GM21367 (cell line): ENCODE measurements at regions not wholly inside any gene's neighbourhood (a gene's known extent, or its start where the extent isn't known, plus 50 kb on each side); places are given as distances from the start of the nearest gene placed in this dataset.

Source experiments
- ATAC-seq: cut with Tn5 transposase; IDR thresholded peaks from one replicate; pipeline ENCODE4 v1.9.1; 2021; ENCODE audit not compliant: unreplicated experiment

DNA sequence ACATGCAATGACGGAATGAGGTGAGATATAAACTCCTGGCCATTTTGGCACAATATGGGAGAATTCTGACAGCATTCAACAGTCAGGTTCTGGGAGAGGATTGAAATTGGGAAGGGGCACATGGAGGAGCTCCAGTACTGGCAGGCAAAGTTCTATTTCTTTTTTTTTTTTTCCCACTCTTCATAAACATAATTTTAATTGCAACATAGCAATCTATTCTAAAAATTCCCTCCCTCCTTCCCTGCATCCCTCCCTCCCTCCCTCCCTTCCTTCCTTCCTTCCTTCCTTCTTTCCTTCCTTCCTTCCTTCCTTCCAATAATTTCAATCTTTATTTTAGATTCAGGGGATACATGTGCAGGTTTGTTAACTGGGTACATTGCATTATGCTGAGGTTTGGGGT lies 93.2 kb downstream of the PTCSC3 start:
- no peak for ATAC-seq

DNA sequence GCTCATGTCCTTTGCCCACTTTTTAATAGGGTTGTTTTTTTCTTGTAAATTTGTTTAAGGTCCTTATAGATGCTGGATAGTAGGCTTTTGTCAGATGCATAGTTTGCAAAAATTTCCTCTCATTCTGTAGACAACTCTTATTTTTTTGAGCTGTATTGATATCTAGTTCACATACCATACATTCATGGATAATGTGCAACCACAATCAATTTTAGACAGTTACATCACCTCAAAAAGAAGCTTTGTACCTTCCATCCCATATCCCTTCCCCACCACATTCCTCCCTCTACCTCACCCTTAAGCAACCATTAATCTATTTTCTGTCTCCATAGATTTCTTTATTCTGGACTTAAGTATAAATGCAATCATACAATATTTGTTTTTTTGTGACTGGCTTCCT lies 98.4 kb downstream of the PTCSC3 start:
- ATAC-seq, result no peak

DNA sequence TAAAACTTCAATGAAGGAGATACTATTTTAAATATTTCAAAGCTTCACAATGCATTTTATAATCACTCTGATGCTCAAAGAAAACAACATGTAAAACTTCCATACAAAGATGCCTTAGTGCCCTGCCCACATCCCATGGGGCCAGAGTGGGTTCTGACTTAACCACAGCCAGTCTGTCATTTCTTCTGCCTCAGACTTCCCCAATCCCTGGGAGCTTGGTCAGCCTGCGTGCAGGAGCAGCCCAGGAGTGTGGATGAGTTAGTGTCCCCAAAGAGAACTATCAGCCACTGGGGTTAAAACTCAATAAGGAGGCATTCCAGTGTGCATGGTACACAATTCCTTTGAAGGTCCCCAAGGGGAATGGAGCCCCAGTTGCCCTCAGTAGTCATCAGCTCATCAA lies 100.3 kb downstream of the PTCSC3 start:
- no peak for ATAC-seq

DNA sequence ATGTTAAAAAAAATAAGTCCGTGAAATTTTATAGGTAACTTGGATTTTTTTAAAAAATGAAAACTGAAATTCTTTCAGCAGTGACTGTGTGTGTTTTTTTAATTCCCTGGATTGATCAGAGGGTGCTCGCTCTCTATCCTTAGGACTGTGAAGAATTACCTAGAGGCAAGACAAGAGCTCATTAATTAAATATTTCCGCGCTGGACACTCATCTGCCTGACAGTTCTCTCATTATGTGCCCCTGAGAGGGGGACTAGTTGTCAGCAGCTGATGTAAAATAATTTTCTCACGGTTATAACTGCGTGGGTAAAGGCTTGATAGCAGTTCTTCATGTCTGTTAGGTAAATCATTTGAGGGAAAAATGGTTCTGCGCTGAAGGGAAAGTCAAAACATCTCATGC lies 101.3 kb downstream of the PTCSC3 start:
- ATAC-seq, result no peak

DNA sequence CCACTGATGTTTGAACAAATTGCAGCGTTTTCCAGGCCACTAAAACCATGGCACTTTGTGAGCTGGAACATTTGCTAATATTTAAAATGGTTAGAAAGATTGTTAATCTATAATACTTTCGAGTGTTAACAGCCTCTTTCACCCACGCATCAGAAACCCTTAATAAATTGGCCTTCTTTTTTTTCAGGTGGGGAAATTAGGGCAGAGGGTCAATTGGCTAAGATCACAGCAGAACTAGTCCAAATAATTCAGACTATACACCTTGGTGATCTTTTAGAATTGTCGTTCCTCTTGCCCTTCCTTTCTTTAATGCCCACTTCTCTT lies 105.8 kb downstream of the PTCSC3 start:
- ATAC-seq, result no peak

DNA sequence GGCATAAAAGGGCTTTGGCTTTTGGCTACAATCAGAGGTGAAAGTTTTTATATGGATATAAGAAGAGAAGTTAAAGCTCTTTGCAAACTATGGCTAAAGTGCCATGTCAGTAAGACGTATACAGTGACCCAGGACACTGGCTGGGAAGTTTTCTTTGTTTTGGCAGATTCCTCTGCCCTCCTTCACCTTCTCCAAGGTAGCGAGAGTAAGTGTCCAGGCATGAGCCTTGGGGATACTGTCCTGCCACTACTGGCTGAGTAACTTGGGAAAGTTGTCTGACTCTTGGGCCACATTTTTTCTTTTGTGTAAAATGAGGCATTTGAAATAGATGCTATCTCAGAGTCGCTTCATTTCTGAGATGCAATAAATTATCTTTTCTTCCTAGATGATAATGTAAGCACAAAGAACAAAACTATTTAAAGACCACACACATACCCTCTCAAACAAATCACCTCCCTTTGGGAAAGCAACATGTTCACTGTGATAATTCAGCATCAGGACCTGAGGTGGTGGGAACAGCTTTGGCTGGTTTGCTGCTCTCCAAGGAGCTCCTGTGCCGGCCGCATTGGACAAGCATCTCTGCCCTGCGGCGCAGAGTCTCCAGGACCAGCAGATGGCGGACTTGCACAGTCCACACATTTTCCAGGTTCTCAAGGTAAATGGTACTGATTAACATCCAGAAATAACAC lies 106.3 kb downstream of the PTCSC3 start:
- no peak for ATAC-seq

DNA sequence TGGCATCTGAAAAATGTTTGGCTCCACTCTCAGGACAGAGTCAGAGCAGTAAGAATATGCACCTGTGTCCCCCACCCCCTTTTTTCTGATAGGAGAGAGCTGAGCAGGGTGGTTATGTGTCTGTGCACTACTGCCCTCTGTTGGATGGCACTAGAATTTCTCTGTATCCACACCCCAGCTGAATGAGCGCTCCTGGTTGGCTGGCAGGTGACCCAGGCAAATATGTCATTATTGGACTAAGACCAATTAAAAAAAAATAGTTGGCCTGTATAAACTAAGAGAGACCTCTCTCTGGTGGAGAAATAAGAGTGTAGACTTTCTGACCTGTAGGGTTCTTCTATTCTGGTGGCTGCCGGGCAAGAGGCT lies 107.0 kb downstream of the PTCSC3 start:
- ATAC-seq, result peak; percentile 67

DNA sequence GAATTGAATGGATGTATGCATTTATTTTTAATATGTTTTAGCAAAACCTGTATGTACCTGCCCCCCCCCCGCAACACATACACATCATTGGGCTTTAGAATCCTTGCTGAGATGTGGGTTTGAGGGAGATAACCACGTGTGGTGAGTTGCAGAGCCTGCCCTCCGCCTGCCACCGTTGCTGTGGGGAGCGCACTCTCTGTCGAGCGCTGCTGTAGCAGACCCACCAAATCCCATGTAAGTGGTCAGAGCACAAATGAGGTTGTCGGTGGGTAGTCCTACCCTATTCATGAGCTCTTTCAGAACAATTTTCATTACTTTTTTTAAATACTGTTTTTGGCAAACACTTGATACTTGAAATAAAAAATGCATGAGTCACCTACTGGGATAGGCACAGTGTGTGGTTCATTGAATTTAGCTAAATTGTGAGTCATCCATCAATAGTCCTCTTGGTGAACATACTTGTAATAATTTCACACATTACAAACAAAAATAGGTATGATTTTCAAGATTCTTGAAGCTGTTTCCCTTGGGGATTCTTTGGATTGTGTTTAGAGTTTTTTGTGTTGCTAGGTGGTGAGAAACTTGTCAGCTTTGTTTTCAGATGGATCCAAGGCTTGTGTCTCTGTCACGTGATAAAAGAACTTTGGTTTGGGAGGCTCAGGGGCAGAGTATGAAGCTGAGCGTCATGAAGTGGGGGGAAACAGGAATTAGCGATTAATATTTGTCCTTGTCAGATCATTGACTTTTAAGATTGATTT lies 107.6 kb downstream of the PTCSC3 start:
- no peak for ATAC-seq

DNA sequence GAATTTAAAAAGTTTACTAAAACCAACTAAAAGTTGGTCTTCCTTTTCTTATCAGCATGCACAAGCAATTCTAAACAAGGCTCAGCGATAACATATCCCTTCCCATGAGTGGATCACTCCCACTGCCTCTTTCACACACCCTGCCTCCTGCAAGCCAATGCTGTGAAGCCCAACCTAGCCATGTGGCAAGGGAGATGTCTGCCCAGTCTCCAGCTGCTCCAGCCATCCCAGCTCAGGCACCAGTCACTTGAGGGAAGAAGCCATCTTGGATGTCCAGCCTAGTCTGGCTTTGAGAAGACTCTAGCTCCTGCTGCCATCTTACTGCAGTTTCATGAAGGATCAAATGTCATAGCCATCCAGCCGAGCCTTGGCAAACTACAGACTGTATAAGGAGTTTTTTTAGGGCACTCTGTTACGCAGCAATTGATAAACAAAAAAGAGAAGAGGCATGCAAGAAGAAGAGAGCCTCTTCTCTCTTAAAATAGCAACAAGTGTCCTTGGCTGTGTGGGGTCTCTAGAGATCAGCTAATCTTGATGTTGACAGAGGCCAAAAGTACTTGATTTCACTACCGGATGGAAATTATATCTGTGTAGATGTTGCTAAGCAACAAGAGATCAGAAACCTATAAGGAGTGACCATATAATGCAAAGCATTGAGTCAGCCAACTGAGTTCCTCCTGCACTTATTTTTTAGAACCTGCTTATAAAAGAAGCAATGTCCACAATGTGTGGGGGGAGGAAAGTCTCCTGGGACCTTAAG lies 108.9 kb downstream of the PTCSC3 start:
- no peak for ATAC-seq

DNA sequence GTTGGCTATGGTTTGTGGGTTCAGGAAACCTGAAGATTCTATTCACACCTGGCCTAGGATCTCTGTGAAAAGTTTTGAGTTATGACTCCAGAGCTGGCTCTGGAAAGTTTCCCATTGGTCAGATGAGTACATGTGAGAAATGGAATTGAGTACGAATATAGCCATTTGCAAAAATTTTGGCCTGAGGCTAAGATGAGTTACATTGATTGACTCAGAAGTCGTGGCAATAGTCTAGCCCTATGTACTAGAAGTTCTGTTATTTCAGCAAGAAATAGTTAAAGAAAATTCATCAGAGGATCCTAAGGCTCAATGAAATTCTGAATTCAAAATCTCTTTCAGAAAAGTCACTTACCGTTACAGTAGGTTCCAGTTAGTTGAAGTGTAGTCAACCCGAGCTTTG lies 109.9 kb downstream of the PTCSC3 start:
- no peak for ATAC-seq

DNA sequence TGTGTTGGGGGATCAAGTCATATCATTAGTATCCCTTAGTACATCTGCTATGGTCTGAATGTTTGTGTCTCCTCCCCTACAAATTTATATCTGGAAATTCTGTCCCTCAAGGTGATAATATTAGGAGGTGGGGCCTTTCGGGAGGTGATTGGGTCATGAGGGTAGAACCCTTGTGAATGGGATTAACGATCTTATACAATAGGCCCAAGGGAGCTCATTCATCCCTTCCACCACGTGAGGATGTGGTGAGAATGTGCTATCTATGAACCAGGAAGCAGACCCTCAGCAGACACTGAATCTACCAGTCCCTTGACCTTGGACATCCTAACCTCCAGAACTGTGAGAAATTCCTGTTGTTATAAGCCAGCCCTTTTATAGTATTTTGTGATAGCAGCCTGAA lies 110.7 kb downstream of the PTCSC3 start:
- ATAC-seq, result no peak

DNA sequence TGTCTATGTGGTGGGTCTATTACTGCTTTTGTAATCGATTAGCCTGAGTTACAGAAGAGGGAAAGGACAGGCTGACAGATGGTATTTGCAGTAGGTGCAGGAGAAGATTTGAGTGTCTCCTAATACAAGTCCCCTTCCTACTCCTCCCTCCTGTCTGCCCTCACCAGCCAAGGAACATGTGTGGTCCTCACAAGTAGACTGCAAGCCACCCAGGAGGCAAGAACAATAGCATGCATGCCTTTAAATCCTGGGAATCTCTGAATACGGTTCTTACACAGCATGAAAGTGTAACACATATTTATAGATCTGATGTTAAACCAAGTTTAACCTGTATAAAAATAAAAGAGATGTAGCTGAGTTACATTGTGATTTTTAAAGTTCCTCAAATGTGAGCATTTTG lies 117.0 kb downstream of the PTCSC3 start:
- no peak for ATAC-seq

DNA sequence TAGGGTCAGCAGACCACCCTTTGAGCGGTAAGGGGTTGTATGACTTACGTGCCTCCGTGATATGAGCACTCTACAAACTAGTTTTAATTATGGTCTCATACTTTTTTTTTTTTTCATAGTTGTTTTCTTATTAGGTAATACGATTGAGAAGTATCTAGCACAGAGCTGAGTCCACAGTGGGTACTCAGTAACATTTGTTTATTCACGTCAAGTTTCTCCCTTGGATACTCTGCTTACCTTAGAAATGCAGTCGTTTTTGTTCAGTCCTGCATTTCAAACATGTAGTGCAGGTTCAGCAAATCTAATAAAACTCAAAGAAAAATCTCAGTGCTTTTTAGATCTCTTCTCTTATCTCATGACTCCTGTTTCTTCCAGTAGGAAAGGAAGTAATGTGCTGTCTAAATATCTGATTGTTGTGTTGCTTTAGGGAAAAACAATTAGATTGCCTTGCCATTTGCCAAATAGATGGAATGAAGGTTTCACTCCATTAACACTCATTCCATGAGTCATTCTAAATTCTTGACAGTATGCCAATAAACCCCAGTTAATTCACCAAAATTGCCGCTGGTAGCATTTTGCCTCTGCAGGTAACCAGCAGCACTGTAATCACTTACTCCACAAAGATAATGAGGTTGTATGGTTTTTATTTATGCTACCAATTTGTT lies 118.9 kb downstream of the PTCSC3 start:
- no peak for ATAC-seq

DNA sequence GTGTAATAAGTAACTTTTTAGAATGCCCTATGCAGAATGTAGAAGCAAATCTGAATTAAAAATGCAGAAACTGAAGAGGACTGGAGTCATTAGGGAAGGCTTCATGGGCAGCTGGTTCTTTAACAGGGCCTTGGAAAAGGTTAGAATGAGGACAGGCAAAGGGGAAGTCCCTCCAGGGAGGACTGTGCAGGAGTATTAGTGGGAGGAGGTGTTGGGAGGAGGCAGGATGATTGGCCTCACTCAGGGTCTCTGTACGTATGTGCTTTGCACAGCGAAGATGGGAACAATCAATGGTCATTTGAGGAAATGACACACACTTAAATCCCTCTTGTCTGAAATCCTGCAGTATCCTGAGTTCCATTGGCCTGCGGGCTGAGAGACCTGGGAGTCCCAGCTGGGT lies 119.7 kb downstream of the PTCSC3 start:
- ATAC-seq, result no peak

DNA sequence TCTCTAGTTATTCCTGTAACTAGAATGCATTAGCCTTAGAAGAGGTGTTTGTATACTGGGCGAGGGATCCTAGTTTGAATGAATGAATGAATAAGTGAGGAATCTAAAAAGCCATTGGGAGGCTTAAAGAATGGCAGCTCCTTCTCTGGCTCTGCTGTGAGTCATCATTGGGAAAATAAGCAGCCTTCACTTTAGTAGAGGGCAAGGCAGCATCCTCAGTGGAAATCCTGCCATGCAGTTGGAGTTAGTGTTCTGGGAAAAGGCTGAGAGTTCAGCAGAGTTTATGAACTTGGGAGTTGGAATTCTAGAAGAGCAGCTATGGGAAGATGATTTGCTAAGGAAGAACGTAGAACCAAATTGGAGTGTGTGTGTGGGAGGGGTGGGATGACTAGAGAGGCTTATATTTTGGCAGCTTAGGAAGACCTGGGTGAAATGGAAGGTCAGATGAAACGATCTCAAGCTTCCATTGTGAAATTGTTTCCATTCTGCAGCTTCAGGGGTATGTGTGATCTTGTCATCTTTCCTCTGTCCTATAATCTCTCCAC lies 120.8 kb downstream of the PTCSC3 start:
- ATAC-seq, result no peak

DNA sequence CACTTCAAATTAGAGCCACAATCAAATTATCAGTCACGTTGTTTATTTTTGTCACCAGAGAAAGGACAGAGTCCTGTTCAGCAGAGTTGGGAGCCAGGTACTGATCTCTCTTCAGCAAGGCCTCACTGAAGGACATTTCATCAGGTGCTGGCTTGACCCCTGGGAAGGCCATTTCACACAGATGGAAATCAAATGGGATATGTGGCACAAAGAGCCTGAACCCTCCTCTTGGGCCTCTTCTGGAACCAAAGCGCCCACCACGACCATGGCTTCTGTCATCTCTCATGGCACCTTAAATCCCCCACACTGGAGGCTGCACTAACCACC lies 121.5 kb downstream of the PTCSC3 start:
- ATAC-seq, result no peak

DNA sequence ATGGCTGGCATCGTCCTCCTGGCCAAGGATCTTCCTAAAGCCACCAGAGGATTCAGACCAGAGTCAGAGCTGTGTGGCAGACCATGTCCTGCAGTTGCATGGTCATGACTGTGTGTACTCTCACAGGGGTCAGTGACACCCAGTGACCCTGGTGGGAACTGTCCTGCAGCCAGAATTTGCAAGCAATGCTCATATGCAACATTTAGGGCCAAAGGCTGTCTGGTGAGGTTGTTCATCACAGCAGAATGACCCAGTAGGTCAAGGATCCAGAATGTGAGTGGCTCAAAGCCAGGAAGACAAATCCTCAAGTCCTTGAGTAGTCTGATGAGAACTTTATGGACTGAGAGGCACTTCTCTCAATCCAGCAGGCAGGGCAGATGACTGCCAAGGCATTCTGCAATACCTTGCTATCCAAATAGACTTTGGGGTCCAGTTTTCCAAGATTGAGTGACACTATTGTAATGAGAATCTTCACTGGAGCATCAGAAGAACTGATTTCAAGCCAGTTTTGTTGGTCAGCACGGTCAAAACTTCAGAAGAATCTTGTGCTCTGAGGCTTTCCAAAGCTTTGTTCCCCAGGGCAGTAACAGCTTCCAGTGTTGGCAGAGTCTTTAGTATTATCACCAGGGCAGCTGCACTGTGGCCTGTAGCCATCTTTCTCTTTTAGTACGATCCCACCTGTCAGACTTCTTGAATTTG lies 122.0 kb downstream of the PTCSC3 start:
- no peak for ATAC-seq

DNA sequence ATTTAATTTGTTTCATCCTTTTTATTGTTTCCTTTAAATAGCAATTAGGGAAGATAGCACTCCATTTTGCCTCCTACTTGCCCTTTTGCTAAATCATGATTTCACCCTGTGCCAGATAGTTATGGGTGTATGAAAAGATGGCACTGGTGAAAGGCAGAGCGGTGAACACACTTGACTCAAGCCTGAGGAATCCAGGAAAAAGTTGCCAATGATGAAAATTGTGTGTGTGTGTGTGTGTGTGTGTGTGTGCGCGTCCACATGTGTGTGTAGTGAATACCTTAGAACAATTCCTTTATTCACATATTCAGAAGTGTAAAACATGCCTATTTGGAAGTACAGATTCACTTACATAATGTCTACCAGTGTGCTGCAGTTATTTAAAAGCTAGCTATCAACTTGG lies 123.8 kb downstream of the PTCSC3 start:
- no peak for ATAC-seq

DNA sequence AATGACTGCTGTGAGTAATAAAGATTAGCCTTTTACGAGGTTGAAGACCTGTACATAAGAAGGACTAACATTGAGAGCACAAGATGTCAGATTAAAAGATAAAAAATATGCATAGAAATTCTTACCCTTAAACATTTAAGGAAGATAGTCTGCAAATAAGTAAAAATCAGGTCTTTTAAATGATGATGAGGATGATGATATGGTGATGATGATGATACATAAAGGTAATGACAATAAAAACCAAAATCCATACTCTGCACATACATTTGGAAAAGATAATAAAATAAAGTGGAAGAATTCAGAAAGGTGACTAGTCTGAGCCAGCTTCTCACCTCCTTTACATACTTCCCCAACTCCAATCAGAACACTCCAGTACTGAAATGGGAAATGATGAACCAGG lies 124.5 kb downstream of the PTCSC3 start:
- no peak for ATAC-seq

DNA sequence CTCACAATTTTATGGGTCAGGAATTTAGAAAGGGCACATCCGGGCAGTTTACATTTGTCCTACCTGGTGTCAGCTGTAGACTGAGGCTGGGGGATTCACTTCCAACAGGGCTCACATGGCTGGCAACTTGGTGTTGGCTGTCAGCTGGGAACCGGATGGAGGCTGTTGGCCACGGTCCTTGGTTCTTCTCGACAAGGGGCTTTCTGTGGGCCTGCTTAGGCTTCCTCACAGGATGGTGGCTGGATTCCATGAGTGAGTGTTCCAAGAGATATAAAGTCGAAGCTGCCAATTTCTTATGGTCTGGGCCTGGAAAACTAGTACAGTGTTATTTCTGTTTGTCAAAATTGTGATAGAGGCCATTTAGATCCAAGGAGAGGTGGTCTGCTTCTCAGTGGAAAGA lies 127.9 kb downstream of the PTCSC3 start:
- no peak for ATAC-seq

DNA sequence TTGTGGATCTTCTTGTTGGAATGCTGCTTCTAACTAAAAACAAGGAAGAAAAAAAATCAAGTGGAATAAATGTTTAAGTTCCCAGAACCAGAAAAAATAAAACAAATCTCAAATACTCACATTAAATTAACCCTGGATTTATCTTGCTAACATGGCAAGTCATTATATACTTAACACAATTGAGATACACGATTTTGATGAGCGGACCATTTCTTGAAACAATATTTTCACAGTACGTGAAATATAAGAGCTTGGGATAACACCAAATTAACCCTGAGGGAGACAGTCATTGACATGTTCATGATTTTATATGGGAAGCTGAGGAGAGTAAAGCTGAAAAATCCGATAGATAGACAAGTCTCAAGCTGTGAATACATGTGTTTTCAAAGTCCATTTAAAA lies 128.6 kb downstream of the PTCSC3 start:
- no peak for ATAC-seq
